ENCODE measurements at regions not wholly inside any gene's neighbourhood (a gene's known extent, or its start where the extent isn't known, plus 50 kb on each side); places are given as distances from the start of the nearest gene placed in this dataset.

- no peak overlapping the region for H3K4me3 ChIP-seq
- intact Hi-C loops (cut with DNase I): no loop called here
- no peaks in the 10 kb centered on the region for H3K4me1 ChIP-seq
- H3K36me3 ChIP-seq: no peaks in the 10 kb centered on the region
- DNase-seq (no peak), ATAC-seq (no peak)
- WGBS (ENCODE audit: insufficient coverage, low coverage, low lambda C conversion rate, missing lambda C conversion rate): 72% methylated on average over 4 of the region's 4 CpGs
- no peaks in the 10 kb centered on the region for H3K27me3 ChIP-seq
- H3K27ac ChIP-seq: no peak overlapping the region
- TF ChIP-seq CTCF (IDR thresholded peaks at IDR 0.05) (no peak), POLR2A (IDR thresholded peaks at IDR 0.05) (no peak)
- H3K9me3 ChIP-seq: no peaks in the 10 kb centered on the region
Observed at GRCh38 chr7:145893925-145894535, 222.6 kb upstream of the CNTNAP2 start.

GRCh38 chr7:145884716-145885514, 231.7 kb upstream of the CNTNAP2 start:
- intact Hi-C loops (cut with DNase I): no loop called here
- DNase-seq: no peak
- no peak overlapping the region for H3K4me3 ChIP-seq
- H3K4me1 ChIP-seq: no peaks in the 10 kb centered on the region
- ATAC-seq: no peak
- H3K36me3 ChIP-seq: no peaks in the 10 kb centered on the region
- TF ChIP-seq CTCF (IDR thresholded peaks at IDR 0.05): no peak
- no peak for TF ChIP-seq POLR2A (IDR thresholded peaks at IDR 0.05)
- 46% methylated on average over 5 of the region's 5 CpGs for WGBS (ENCODE audit: insufficient coverage, low coverage, low lambda C conversion rate, missing lambda C conversion rate)
- H3K27me3 ChIP-seq: no peaks in the 10 kb centered on the region
- no peak overlapping the region for H3K27ac ChIP-seq
- no peaks in the 10 kb centered on the region for H3K9me3 ChIP-seq

GRCh38 chr7:145876376-145876775, 240.2 kb upstream of the CNTNAP2 start:
- Histone ChIP-seq H3K4me3 (no peak overlapping the region), H3K27ac (no peak overlapping the region), H3K27me3 (no peaks in the 10 kb centered on the region), H3K9me3 (no peaks in the 10 kb centered on the region), H3K4me1 (no peaks in the 10 kb centered on the region), H3K36me3 (no peaks in the 10 kb centered on the region)
- DNase-seq (no peak), ATAC-seq (no peak)
- no peak for TF ChIP-seq CTCF (IDR thresholded peaks at IDR 0.05)
- no peak for TF ChIP-seq POLR2A (IDR thresholded peaks at IDR 0.05)
- intact Hi-C loops (cut with DNase I): no loop called here
- 60% methylated on average over 1 of the region's 1 CpG for WGBS (ENCODE audit: insufficient coverage, low coverage, low lambda C conversion rate, missing lambda C conversion rate)

- no peak overlapping the region for H3K27ac ChIP-seq
- TF ChIP-seq POLR2A (IDR thresholded peaks at IDR 0.05): no peak
- no peak for TF ChIP-seq CTCF (IDR thresholded peaks at IDR 0.05)
- ATAC-seq: no peak
- no peaks in the 10 kb centered on the region for H3K4me1 ChIP-seq
- no peaks in the 10 kb centered on the region for H3K27me3 ChIP-seq
- no peak for DNase-seq
- no peaks in the 10 kb centered on the region for H3K36me3 ChIP-seq
- intact Hi-C loops (cut with DNase I): no loop called here
- H3K4me3 ChIP-seq: no peak overlapping the region
- H3K9me3 ChIP-seq: no peaks in the 10 kb centered on the region
Observed at GRCh38 chr7:145875267-145875666, 241.3 kb upstream of the CNTNAP2 start.

All from right lobe of liver (tissue), 6 donors.